Amygdala (tissue), 56 donors: ENCODE measurements at regions not wholly inside any gene's neighbourhood (a gene's known extent, or its start where the extent isn't known, plus 50 kb on each side); places are given as distances from the start of the nearest gene placed in this dataset.

Experiments
- DNase-seq, 56 donors: peaks; one replicate each; lab custom pipeline; 2025; lab: John Stamatoyannopoulos, UW

GRCh38 chr21:24076179-24076578, 1531.1 kb downstream of the MRPL39 start:
- peak in 1 of 56 donors; percentile 14 for DNase-seq

- no peak for DNase-seq
Observed at GRCh38 chr21:24055696-24056095, 1551.6 kb downstream of the MRPL39 start.

GRCh38 chr21:24050231-24050630, 1557.0 kb downstream of the MRPL39 start:
- DNase-seq = no peak

- DNase-seq = no peak
Observed at GRCh38 chr21:24046829-24047443, 1560.3 kb downstream of the MRPL39 start.

GRCh38 chr21:24045775-24046215, 1561.5 kb downstream of the MRPL39 start:
- DNase-seq = peak; percentile 7 to 99 (median 90)

- no peak for DNase-seq
Observed at GRCh38 chr21:24045373-24045772, 1561.9 kb downstream of the MRPL39 start.

GRCh38 chr21:24042687-24043086, 1564.6 kb downstream of the MRPL39 start:
- no peak for DNase-seq

- no peak for DNase-seq
Observed at GRCh38 chr21:24032709-24033232, 1574.5 kb downstream of the MRPL39 start.

GRCh38 chr21:24027396-24027795, 1579.9 kb downstream of the MRPL39 start:
- no peak for DNase-seq

- no peak for DNase-seq
Observed at GRCh38 chr21:24025101-24025500, 1582.2 kb downstream of the MRPL39 start.

GRCh38 chr21:24023936-24024335, 1583.3 kb downstream of the MRPL39 start:
- DNase-seq = no peak

- DNase-seq = no peak
Observed at GRCh38 chr21:24023402-24023801, 1583.9 kb downstream of the MRPL39 start.

- no peak for DNase-seq
Observed at GRCh38 chr21:24014381-24014780, 1592.9 kb downstream of the MRPL39 start.

GRCh38 chr21:24011087-24011486, 1596.2 kb downstream of the MRPL39 start:
- DNase-seq = no peak

- DNase-seq = no peak
Observed at GRCh38 chr21:24007592-24007991, 1599.7 kb downstream of the MRPL39 start.

GRCh38 chr21:23986987-23987386, 1620.3 kb downstream of the MRPL39 start:
- DNase-seq = no peak

- DNase-seq = no peak
Observed at GRCh38 chr21:23986214-23986613, 1621.1 kb downstream of the MRPL39 start.

GRCh38 chr21:23982546-23982945, 1624.7 kb downstream of the MRPL39 start:
- DNase-seq = no peak

GRCh38 chr21:23977971-23978370, 1629.3 kb downstream of the MRPL39 start:
- no peak for DNase-seq

GRCh38 chr21:23968722-23969647, 1638.3 kb downstream of the MRPL39 start:
- DNase-seq = no peak

GRCh38 chr21:23968008-23968407, 1639.3 kb downstream of the MRPL39 start:
- DNase-seq = no peak

- no peak for DNase-seq
Observed at GRCh38 chr21:23963454-23963853, 1643.8 kb downstream of the MRPL39 start.
